ENCODE measurements at regions not wholly inside any gene's neighbourhood (a gene's known extent, or its start where the extent isn't known, plus 50 kb on each side); places are given as distances from the start of the nearest gene placed in this dataset.

GRCh38 chr12:75900226-75900625 is 131.3 kb downstream of the PHLDA1 start:
- no peak overlapping the region for H3K4me3 ChIP-seq
- H3K27ac ChIP-seq, result no peak overlapping the region
- TF ChIP-seq POLR2A (IDR thresholded peaks at IDR 0.05), result no peak
- no peak for TF ChIP-seq POLR2AphosphoS5 (IDR thresholded peaks at IDR 0.05)
- TF ChIP-seq CTCF (IDR thresholded peaks at IDR 0.05), result no peak
- H3K27me3 ChIP-seq, result no peaks in the 10 kb centered on the region
- H3K9me3 ChIP-seq, result no peaks in the 10 kb centered on the region
- no peaks in the 10 kb centered on the region for H3K4me1 ChIP-seq
- H3K36me3 ChIP-seq, result no peaks in the 10 kb centered on the region
- DNase-seq (ENCODE audit: low spot score in 2 of 2), result no peak
- intact Hi-C loops (cut with DNase I; ENCODE audit: low total_unique reads), result no loop called here

GRCh38 chr12:75894965-75895754 is 136.4 kb downstream of the PHLDA1 start:
- Histone ChIP-seq H3K36me3 (no peaks in the 10 kb centered on the region), H3K27ac (no peak overlapping the region), H3K4me1 (no peaks in the 10 kb centered on the region), H3K27me3 (no peaks in the 10 kb centered on the region), H3K4me3 (no peak overlapping the region), H3K9me3 (no peaks in the 10 kb centered on the region)
- no peak for DNase-seq (ENCODE audit: low spot score in 2 of 2)
- intact Hi-C loops (cut with DNase I; ENCODE audit: low total_unique reads), result no loop called here
- no peak for TF ChIP-seq CTCF (IDR thresholded peaks at IDR 0.05)
- no peak for TF ChIP-seq POLR2A (IDR thresholded peaks at IDR 0.05)
- TF ChIP-seq POLR2AphosphoS5 (IDR thresholded peaks at IDR 0.05), result no peak

GRCh38 chr12:75893765-75894164 is 137.8 kb downstream of the PHLDA1 start:
- no peak for TF ChIP-seq POLR2AphosphoS5 (IDR thresholded peaks at IDR 0.05)
- TF ChIP-seq POLR2A (IDR thresholded peaks at IDR 0.05), result no peak
- TF ChIP-seq CTCF (IDR thresholded peaks at IDR 0.05), result no peak
- Histone ChIP-seq H3K4me3 (no peak overlapping the region), H3K9me3 (no peaks in the 10 kb centered on the region), H3K36me3 (no peaks in the 10 kb centered on the region), H3K27me3 (no peaks in the 10 kb centered on the region), H3K27ac (no peak overlapping the region), H3K4me1 (no peaks in the 10 kb centered on the region)
- intact Hi-C loops (cut with DNase I; ENCODE audit: low total_unique reads), result no loop called here
- no peak for DNase-seq (ENCODE audit: low spot score in 2 of 2)

- no peaks in the 10 kb centered on the region for H3K9me3 ChIP-seq
- intact Hi-C loops (cut with DNase I; ENCODE audit: low total_unique reads), result no loop called here
- no peaks in the 10 kb centered on the region for H3K36me3 ChIP-seq
- H3K27me3 ChIP-seq, result no peaks in the 10 kb centered on the region
- H3K27ac ChIP-seq, result no peak overlapping the region
- no peaks in the 10 kb centered on the region for H3K4me1 ChIP-seq
- no peak for TF ChIP-seq POLR2A (IDR thresholded peaks at IDR 0.05)
- TF ChIP-seq CTCF (IDR thresholded peaks at IDR 0.05), result no peak
- no peak for TF ChIP-seq POLR2AphosphoS5 (IDR thresholded peaks at IDR 0.05)
- no peak for DNase-seq (ENCODE audit: low spot score in 2 of 2)
- H3K4me3 ChIP-seq, result no peak overlapping the region
Observed at GRCh38 chr12:75892731-75893408, 138.7 kb downstream of the PHLDA1 start.

- no peaks in the 10 kb centered on the region for H3K27me3 ChIP-seq
- H3K9me3 ChIP-seq, result no peaks in the 10 kb centered on the region
- intact Hi-C loops (cut with DNase I; ENCODE audit: low total_unique reads), result no loop called here
- DNase-seq (ENCODE audit: low spot score in 2 of 2), result no peak
- no peak overlapping the region for H3K4me3 ChIP-seq
- no peaks in the 10 kb centered on the region for H3K36me3 ChIP-seq
- H3K4me1 ChIP-seq, result no peaks in the 10 kb centered on the region
- TF ChIP-seq POLR2AphosphoS5 (IDR thresholded peaks at IDR 0.05) (no peak), CTCF (IDR thresholded peaks at IDR 0.05) (no peak)
- H3K27ac ChIP-seq, result peak overlapping the region in 1 of 2 donors; percentile 41
Observed at GRCh38 chr12:75891072-75891471, 140.5 kb downstream of the PHLDA1 start.

Measured in breast epithelium (tissue), 4 donors.